Liver (tissue), 3 donors: ENCODE measurements at regions not wholly inside any gene's neighbourhood (a gene's known extent, or its start where the extent isn't known, plus 50 kb on each side); places are given as distances from the start of the nearest gene placed in this dataset.

ENCODE experiments used
- ATF3 ChIP-seq: IDR thresholded peaks from 2 replicates; pipeline ENCODE4 v1.6.1; 2016; ENCODE audit warnings: antibody characterized with exemption
- CTCF ChIP-seq: fragments of 150-350 bp; IDR thresholded peaks from 2 replicates; pipeline ENCODE4 v1.5.1; 2017; ENCODE audit warnings: improper control_type of control experiment, low read depth, low read length; ENCODE audit not compliant: missing input control
- EGR1 ChIP-seq, 2 donors: IDR thresholded peaks; 2 replicates each; pipeline ENCODE4 v1.6.1; 2016 to 2018; ENCODE audit warnings: antibody characterized with exemption in 2 of 2, low read depth in 2 of 2
- GABPA ChIP-seq, 2 donors: IDR thresholded peaks in 1 of 2; conservative IDR thresholded peaks in 1 of 2; 2 replicates each; pipeline ENCODE4 v1.6.1; 2016; ENCODE audit warnings: antibody characterized with exemption in 2 of 2, mild to moderate bottlenecking in 1 of 2, moderate library complexity in 1 of 2
- HNF4G ChIP-seq: IDR thresholded peaks from 2 replicates; pipeline ENCODE4 v1.6.1; 2016; ENCODE audit warnings: antibody characterized with exemption
- JUND ChIP-seq, 2 donors: IDR thresholded peaks; 2 replicates each; pipeline ENCODE4 v1.6.1; 2016; ENCODE audit warnings: antibody characterized with exemption in 2 of 2
- MAX ChIP-seq: IDR thresholded peaks from 2 replicates; pipeline ENCODE4 v1.6.1; 2016; ENCODE audit warnings: antibody characterized with exemption
- NR2F2 ChIP-seq: IDR thresholded peaks from 2 replicates; pipeline ENCODE4 v1.6.1; 2016; ENCODE audit warnings: antibody characterized with exemption
- RAD21 ChIP-seq, 2 donors: IDR thresholded peaks; 2 replicates each; pipeline ENCODE4 v1.6.1; 2016; ENCODE audit warnings: antibody characterized with exemption in 2 of 2, mild to moderate bottlenecking in 2 of 2
- REST ChIP-seq: IDR thresholded peaks from 2 replicates; pipeline ENCODE4 v1.6.1; 2016; ENCODE audit warnings: antibody characterized with exemption, mild to moderate bottlenecking
- SP1 ChIP-seq: IDR thresholded peaks from 2 replicates; pipeline ENCODE4 v1.6.1; 2018; ENCODE audit warnings: antibody characterized with exemption, mild to moderate bottlenecking
- TAF1 ChIP-seq: conservative IDR thresholded peaks from 2 replicates; pipeline ENCODE4 v1.6.1; 2016; ENCODE audit warnings: antibody characterized with exemption, mild to moderate bottlenecking
- YY1 ChIP-seq: IDR thresholded peaks from 2 replicates; pipeline ENCODE4 v1.6.1; 2016; ENCODE audit warnings: antibody characterized with exemption, mild to moderate bottlenecking
- ZBTB33 ChIP-seq: IDR thresholded peaks from 2 replicates; pipeline ENCODE4 v1.6.1; 2016; ENCODE audit warnings: antibody characterized with exemption
- donor health status: healthy.
- donor health status: healthy.

- TF ChIP-seq CTCF (no peak), RAD21 (IDR thresholded peaks at IDR 0.05) (no peak), GABPA (IDR thresholded peaks at IDR 0.05 in 1 of 2, conservative IDR thresholded peaks at IDR 0.05 in 1 of 2) (no peak), ZBTB33 (no peak), NR2F2 (no peak), YY1 (no peak), TAF1 (no peak), ATF3 (no peak), HNF4G (no peak), EGR1 (IDR thresholded peaks at IDR 0.05; ENCODE audit: low read depth in 2 of 2) (no peak), REST (no peak), MAX (no peak), JUND (IDR thresholded peaks at IDR 0.05) (no peak), SP1 (no peak)
Measured at GRCh38 chr10:42916974-42917373, 134.4 kb downstream of the BMS1 start.
